ENCODE measurements at regions not wholly inside any gene's neighbourhood (a gene's known extent, or its start where the extent isn't known, plus 50 kb on each side); places are given as distances from the start of the nearest gene placed in this dataset.

DNA sequence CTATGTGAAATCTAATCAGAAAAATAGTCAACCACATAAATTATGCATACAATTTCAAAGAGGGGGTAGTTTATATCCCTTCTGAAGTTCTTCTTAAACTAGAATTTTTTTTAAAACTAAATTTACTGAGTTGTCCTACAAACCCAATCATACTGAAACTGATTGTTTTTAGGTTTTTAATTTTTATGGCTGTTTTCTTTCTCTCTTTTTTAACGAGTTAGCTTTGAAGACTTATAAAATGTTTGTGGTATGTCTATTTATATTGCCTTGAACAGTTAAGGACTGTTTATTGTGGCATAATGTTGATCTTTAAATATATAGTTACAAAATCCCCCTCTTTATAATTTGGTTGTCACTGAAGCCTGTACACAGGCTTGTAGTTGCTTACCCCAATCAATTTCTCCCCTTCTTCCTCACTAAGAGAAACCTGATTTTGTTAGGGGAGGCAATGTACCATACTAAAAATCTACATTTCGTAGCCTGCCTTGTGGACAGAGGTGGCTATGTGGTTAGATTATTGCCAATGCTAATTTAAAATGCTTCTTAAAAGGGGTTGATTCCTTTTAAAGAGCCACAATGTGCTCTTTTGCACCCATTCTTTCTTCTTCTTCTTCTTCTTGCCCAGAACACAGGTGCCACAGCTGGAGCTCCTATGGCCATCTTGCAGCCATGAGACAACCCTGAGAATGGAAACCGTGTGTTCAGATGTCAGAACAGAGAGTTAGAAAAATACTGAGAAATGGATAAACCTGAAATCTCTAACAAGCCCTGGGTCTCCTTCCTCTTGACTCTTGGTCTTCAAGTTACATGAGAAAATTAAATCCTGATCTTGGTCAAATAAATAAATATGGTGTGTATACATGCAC, 102.7 kb upstream of the ZNF827 start:
- no peak for DNase-seq (ENCODE audit: low read depth)
- H3K4me3 ChIP-seq (ENCODE audit: low read depth, low read length) = no peak overlapping the region
- TF ChIP-seq, protein P1, sequence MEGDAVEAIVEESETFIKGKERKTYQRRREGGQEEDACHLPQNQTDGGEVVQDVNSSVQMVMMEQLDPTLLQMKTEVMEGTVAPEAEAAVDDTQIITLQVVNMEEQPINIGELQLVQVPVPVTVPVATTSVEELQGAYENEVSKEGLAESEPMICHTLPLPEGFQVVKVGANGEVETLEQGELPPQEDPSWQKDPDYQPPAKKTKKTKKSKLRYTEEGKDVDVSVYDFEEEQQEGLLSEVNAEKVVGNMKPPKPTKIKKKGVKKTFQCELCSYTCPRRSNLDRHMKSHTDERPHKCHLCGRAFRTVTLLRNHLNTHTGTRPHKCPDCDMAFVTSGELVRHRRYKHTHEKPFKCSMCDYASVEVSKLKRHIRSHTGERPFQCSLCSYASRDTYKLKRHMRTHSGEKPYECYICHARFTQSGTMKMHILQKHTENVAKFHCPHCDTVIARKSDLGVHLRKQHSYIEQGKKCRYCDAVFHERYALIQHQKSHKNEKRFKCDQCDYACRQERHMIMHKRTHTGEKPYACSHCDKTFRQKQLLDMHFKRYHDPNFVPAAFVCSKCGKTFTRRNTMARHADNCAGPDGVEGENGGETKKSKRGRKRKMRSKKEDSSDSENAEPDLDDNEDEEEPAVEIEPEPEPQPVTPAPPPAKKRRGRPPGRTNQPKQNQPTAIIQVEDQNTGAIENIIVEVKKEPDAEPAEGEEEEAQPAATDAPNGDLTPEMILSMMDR (IDR thresholded peaks at IDR 0.05; ENCODE audit: low read depth, low read length, missing control alignments) = no peak
- in situ Hi-C loops (cut with HindIII; ENCODE audit: low sequenced_read_pairs) = no loop called here

DNA sequence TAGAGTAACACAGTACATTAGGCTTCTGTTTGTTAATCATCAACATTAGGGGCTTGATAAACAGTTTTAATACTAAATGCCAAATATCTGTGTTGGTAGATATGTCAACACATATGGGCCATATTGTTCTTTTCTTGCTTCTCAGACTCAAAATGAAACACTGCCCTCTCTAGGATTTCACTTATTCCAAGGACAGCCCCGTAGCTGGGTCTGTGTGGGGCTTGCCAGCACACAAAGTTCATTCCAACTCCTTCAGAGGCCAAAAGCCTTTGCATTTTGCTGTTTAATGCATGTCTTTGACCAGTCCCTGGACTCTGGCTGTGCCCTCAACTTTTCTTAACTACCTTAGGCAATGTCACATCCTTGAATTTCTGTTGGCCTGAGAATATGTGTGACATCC, 102.0 kb upstream of the ZNF827 start:
- H3K4me3 ChIP-seq (ENCODE audit: low read depth, low read length) = no peak overlapping the region
- in situ Hi-C loops (cut with HindIII; ENCODE audit: low sequenced_read_pairs) = no loop called here
- DNase-seq (ENCODE audit: low read depth) = no peak
- TF ChIP-seq, protein P1 (IDR thresholded peaks at IDR 0.05; ENCODE audit: low read depth, low read length, missing control alignments) = no peak

DNA sequence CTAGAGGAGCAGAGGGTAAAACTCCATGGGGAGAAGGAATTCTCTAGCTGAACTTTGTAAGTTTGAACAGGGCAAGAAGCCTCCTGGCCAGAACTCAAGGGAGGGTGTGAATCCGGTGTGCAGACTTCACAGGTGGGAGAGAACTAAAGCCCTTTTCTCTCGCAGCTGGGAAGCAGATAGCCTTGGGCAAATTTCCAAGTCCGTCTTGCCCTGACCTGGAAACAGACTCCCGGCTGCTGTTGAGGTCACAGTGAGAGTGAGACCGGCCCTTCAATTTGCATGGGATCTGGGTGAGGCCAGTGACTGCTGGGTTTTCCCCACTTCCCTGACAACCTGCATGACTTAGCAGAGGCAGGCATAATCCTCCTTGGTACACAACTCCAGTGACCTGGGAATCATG, 94.5 kb upstream of the ZNF827 start:
- in situ Hi-C loops (cut with HindIII; ENCODE audit: low sequenced_read_pairs) = no loop called here
- no peak overlapping the region for H3K4me3 ChIP-seq (ENCODE audit: low read depth, low read length)

DNA sequence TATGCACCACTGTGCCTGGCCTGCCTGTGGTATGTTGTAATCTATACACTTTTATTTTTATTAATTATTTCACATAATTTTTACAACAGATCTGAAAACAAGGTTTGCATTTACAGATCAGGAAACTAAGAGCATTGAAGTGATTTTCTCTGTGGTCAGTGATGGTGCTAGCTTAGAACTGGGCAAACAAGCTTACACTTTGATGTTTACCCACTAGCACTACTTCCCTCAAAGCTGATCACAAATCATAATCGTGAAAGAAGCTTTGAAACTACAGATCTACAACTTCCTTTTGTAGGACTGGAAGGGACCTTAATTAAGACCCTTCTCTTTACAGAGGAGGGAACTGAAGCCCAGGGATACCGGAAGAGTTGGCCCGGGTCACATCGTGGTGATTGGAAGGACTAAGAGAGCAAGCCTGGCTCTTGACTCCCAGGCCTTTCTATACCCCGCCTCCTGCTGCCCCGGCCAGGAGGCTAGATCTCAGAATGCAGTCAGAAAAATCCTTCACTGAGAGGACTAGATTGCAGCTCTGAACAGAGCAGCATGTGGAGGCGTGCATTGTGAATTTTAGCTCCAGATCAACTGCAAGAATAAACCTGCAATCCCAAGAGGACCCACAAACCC, 93.7 kb upstream of the ZNF827 start:
- in situ Hi-C loops (cut with HindIII; ENCODE audit: low sequenced_read_pairs) = no loop called here
- DNase-seq (ENCODE audit: low read depth) = no peak
- TF ChIP-seq, protein P1 (IDR thresholded peaks at IDR 0.05; ENCODE audit: low read depth, low read length, missing control alignments) = no peak
- H3K4me3 ChIP-seq (ENCODE audit: low read depth, low read length) = no peak overlapping the region

More for the DNA sequence above, 94.5 kb upstream of the ZNF827 start:
- TF ChIP-seq, protein P1 (IDR thresholded peaks at IDR 0.05; ENCODE audit: low read depth, low read length, missing control alignments) = no peak
- DNase-seq (ENCODE audit: low read depth) = no peak

DNA sequence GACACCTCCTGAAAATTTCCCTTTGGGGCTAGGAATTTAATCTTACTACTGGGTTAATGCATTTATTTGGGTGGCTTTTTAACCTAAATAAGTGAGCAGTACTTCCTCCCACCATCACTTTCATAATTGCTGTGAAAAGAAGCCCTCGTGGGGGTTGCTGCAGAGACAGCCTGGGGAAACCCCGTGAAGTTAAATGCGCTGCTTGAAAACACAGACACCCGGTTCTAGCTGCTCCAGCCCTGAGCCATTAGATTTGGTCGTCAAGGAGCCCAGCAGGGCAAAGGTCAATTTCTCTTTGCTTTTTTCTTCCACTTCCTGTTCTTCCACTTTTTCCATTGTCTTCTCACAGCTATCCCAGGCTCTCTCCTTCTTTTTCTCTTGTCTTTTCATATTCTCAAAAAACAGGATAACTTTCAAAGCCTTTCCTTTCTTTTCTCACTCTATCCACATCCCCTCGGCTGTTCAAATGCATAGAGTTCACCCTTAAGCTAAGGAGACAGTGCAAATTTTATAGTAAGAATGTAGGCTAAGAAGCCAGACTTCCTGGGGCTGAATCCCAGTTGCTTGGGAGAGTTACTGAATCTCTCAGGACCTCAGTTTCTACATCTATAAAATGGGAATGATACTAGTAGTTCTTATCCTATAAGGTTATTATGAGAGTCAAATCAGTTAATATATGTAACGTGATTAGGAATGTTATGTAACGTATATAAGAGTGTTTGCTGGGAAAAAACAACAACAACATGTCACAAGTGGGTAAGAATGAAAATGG, 91.5 kb upstream of the ZNF827 start:
- in situ Hi-C loops (cut with HindIII; ENCODE audit: low sequenced_read_pairs) = no loop called here
- no peak overlapping the region for H3K4me3 ChIP-seq (ENCODE audit: low read depth, low read length)
- no peak for DNase-seq (ENCODE audit: low read depth)
- TF ChIP-seq, protein P1 (IDR thresholded peaks at IDR 0.05; ENCODE audit: low read depth, low read length, missing control alignments) = no peak

DNA sequence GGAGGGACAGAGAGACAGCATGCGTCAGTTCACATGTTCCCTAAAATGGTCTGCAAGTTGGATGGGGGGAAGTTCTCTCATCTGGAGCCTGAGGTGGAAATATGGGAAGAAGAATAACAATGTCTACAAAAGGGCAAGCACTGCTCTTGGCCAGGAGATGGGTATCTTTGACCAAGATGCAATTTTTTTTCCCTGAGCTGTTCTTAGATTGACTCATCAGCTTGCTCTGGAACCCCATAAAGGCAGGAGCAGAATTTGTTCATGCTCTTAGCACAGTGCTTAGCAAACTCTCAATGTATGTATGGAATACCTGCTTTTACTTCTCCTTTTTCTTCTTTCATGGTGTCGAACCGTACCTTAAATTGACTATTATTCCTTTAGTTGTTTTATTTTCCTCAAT, 90.5 kb upstream of the ZNF827 start:
- no peak for DNase-seq (ENCODE audit: low read depth)
- no peak overlapping the region for H3K4me3 ChIP-seq (ENCODE audit: low read depth, low read length)
- TF ChIP-seq, protein P1 (IDR thresholded peaks at IDR 0.05; ENCODE audit: low read depth, low read length, missing control alignments) = no peak
- in situ Hi-C loops (cut with HindIII; ENCODE audit: low sequenced_read_pairs) = no loop called here
